ENCODE measurements at regions not wholly inside any gene's neighbourhood (a gene's known extent, or its start where the extent isn't known, plus 50 kb on each side); places are given as distances from the start of the nearest gene placed in this dataset.

- no peaks in the 10 kb centered on the region for H3K9me3 ChIP-seq (ENCODE audit: severe bottlenecking)
- H3K27ac ChIP-seq = no peak overlapping the region
- TF ChIP-seq, protein P1, sequence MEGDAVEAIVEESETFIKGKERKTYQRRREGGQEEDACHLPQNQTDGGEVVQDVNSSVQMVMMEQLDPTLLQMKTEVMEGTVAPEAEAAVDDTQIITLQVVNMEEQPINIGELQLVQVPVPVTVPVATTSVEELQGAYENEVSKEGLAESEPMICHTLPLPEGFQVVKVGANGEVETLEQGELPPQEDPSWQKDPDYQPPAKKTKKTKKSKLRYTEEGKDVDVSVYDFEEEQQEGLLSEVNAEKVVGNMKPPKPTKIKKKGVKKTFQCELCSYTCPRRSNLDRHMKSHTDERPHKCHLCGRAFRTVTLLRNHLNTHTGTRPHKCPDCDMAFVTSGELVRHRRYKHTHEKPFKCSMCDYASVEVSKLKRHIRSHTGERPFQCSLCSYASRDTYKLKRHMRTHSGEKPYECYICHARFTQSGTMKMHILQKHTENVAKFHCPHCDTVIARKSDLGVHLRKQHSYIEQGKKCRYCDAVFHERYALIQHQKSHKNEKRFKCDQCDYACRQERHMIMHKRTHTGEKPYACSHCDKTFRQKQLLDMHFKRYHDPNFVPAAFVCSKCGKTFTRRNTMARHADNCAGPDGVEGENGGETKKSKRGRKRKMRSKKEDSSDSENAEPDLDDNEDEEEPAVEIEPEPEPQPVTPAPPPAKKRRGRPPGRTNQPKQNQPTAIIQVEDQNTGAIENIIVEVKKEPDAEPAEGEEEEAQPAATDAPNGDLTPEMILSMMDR (IDR thresholded peaks at IDR 0.05; ENCODE audit: low read depth, low read length) = no peak
- no peak overlapping the region for H3K4me3 ChIP-seq (ENCODE audit: low read depth, low read length)
- no peaks in the 10 kb centered on the region for H3K36me3 ChIP-seq
- no peaks in the 10 kb centered on the region for H3K27me3 ChIP-seq (ENCODE audit: insufficient read depth, low read depth, severe bottlenecking)
- no peak for DNase-seq
Measured at GRCh38 chr1:30257322-30257721, 466.1 kb downstream of the MATN1 start.

DNA sequence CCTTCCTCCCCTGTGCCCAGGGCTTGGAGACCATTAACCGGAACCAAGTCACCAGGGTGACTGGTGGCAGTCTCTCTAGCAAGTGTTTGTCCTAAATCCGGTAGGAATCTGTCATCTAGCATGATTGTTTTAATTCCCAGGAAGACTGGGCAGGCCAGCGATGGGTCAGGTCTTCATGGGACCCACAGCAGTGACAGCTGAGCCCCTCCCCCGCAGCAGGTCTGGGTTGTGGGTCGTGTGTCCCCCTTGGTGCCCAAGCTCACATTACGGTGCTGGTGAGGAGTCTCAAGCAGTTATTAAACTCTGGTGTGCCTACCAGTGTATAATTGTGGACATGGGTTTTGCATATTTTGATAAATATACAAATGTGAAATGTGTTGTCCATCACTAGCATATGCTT is 466.5 kb downstream of the MATN1 start:
- TF ChIP-seq, protein P1 (IDR thresholded peaks at IDR 0.05; ENCODE audit: low read depth, low read length) = no peak
- H3K27me3 ChIP-seq (ENCODE audit: insufficient read depth, low read depth, severe bottlenecking) = no peaks in the 10 kb centered on the region
- no peak for DNase-seq

DNA sequence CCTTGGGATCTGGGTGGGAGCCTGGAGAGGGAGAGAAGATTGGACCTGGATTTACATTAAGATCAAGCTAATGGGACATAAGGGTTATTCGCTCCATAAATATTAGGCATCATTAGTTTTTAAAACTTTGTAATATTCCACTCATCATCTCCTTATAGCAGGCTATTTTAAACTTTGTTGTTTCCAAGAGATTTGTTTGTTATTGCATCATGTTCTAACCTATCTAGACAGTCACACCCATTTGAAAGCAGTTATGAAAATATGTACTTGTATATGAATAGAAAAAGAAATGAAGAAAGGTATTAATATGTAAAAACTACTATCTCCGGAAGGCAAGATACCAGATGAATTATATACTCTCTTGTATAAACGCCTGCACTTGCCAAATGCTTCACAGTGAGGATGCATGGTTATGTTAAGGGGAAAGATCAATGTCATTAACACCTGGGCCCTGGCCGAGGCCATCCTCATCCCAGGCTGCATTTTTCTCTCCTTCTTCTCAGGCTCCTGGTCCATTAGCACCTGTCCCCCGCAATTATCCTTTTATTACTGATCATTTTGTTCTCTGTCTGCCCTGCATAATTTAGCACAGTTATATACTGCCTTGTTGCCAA is 468.2 kb downstream of the MATN1 start:
- no peaks in the 10 kb centered on the region for H3K9me3 ChIP-seq (ENCODE audit: severe bottlenecking)
- no peaks in the 10 kb centered on the region for H3K27me3 ChIP-seq (ENCODE audit: insufficient read depth, low read depth, severe bottlenecking)
- no peak for DNase-seq
- H3K4me3 ChIP-seq (ENCODE audit: low read depth, low read length) = no peak overlapping the region
- no peak overlapping the region for H3K27ac ChIP-seq
- no peaks in the 10 kb centered on the region for H3K36me3 ChIP-seq
- TF ChIP-seq, protein P1 (IDR thresholded peaks at IDR 0.05; ENCODE audit: low read depth, low read length) = no peak

More for the DNA sequence above, 466.5 kb downstream of the MATN1 start:
- Histone ChIP-seq H3K9me3 (ENCODE audit: severe bottlenecking) (no peaks in the 10 kb centered on the region), H3K4me3 (ENCODE audit: low read depth, low read length) (no peak overlapping the region), H3K36me3 (no peaks in the 10 kb centered on the region), H3K27ac (no peak overlapping the region)

GRCh38 chr1:30253807-30254440 is 469.5 kb downstream of the MATN1 start:
- no peaks in the 10 kb centered on the region for H3K9me3 ChIP-seq (ENCODE audit: severe bottlenecking)
- H3K27ac ChIP-seq = no peak overlapping the region
- H3K27me3 ChIP-seq (ENCODE audit: insufficient read depth, low read depth, severe bottlenecking) = no peaks in the 10 kb centered on the region
- H3K4me3 ChIP-seq (ENCODE audit: low read depth, low read length) = no peak overlapping the region
- DNase-seq = no peak
- TF ChIP-seq, protein P1 (IDR thresholded peaks at IDR 0.05; ENCODE audit: low read depth, low read length) = no peak
- no peaks in the 10 kb centered on the region for H3K36me3 ChIP-seq

GRCh38 chr1:30253361-30253760 is 470.0 kb downstream of the MATN1 start:
- Histone ChIP-seq H3K27me3 (ENCODE audit: insufficient read depth, low read depth, severe bottlenecking) (no peaks in the 10 kb centered on the region), H3K36me3 (no peaks in the 10 kb centered on the region), H3K27ac (no peak overlapping the region), H3K9me3 (ENCODE audit: severe bottlenecking) (no peaks in the 10 kb centered on the region), H3K4me3 (ENCODE audit: low read depth, low read length) (no peak overlapping the region)
- DNase-seq = no peak
- TF ChIP-seq, protein P1 (IDR thresholded peaks at IDR 0.05; ENCODE audit: low read depth, low read length) = no peak
